Transverse colon (tissue), 4 donors: ENCODE measurements at regions not wholly inside any gene's neighbourhood (a gene's known extent, or its start where the extent isn't known, plus 50 kb on each side); places are given as distances from the start of the nearest gene placed in this dataset.

Experiments used
- CTCF ChIP-seq, 5 experiments: fragments of 200-600 bp in 3 of 5; fragments of 450-650 bp in 2 of 5; sonication (generic) in 3 of 5; IDR thresholded peaks; 1 replicate in 2 of 5; 2 replicates in 3 of 5; pipeline ENCODE4 v1.5.1; 2016 to 2017; ENCODE audit warnings: antibody characterized with exemption in 5 of 5, inconsistent platforms in 3 of 5, mild to moderate bottlenecking in 2 of 5, moderate library complexity in 1 of 5
- EP300 ChIP-seq: sonication (generic); formaldehyde crosslinking; IDR thresholded peaks from one replicate; pipeline ENCODE4 v1.6.1; 2017; ENCODE audit warnings: antibody characterized with exemption, low read depth
- POLR2AphosphoS5 ChIP-seq, 3 donors: sonication (generic); formaldehyde crosslinking; IDR thresholded peaks; one replicate each; pipeline ENCODE4 v1.6.1; 2016; ENCODE audit warnings: antibody characterized with exemption in 3 of 3

DNA sequence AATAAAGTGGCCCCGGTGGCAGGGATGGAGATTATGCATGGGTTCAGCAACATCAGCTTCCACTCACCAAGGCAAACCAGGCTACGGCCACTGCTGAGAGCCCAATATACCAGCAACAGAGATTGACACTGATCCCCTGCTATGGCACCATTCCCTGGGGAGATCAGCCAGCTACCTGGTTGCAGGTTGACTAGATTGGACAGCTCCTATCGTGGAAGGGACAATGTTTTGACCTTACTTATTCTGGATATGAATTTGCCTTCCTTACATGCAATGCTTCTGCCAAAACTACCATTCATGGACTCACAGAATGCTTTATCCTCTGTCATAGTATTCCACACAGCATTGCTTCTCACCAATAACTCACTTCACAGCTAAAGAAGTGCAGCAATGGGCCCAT lies 174.8 kb upstream of the TNFAIP3 start:
- TF ChIP-seq CTCF (IDR thresholded peaks at IDR 0.05) (no peak), POLR2AphosphoS5 (IDR thresholded peaks at IDR 0.05) (no peak), EP300 (no peak)
